ENCODE measurements at regions not wholly inside any gene's neighbourhood (a gene's known extent, or its start where the extent isn't known, plus 50 kb on each side); places are given as distances from the start of the nearest gene placed in this dataset. TPM values are rescaled to one million over a fixed set of nuclear protein-coding genes. Genes with fewer than 3 reads are reported as not detected.
"Not testable (repeated sequence)": the region's sequence is repeated elsewhere in the genome, so short reads cannot be mapped to it uniquely, and the experiment has no call there.

DNA sequence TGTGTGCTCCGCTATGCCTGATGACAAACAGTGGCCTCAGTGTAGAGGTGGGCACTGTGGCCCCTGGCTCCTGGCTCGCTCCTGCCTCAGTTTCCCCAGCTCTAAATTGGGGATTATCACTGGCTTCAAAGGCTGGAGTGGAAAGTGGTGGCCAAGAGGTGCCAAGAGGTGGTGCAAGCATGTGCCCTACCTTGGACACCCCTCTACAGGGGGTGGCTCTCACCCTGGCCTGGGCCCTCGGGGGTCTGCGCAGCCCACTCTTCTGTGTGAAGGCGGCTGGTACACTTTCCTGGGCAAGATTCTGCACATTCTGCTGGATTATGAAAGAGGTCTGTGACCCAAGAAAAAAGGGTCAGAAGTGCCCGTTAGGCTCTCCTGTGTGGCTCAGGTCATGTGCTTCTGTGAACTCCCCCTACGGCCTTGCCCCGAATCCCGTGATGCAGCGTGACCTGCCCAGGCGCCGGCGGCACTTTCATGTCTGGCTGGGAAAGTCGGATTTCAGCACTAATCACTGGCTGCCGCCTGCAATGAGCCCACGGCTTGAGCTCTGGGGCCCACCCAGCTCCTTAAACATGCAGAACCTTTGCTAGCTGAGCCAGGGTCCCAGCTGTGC, 57.3 kb upstream of the SPN start:
- H3K27me3 Mint-ChIP-seq (ENCODE audit: low read depth); POLR2A ChIA-PET; H3K9me3 Mint-ChIP-seq (ENCODE audit: insufficient read depth); H3K27ac Mint-ChIP-seq; CTCF ChIA-PET; H3K4me3 Mint-ChIP-seq; DNase-seq; ATAC-seq: not testable (repeated sequence)
- Mint-ChIP-seq H3K36me3 (ENCODE audit: low read depth) (peaks cover 32% of the 10 kb centered on the region), H3K4me1 (ENCODE audit: low read depth) (peaks cover 57% of the 10 kb centered on the region)

DNA sequence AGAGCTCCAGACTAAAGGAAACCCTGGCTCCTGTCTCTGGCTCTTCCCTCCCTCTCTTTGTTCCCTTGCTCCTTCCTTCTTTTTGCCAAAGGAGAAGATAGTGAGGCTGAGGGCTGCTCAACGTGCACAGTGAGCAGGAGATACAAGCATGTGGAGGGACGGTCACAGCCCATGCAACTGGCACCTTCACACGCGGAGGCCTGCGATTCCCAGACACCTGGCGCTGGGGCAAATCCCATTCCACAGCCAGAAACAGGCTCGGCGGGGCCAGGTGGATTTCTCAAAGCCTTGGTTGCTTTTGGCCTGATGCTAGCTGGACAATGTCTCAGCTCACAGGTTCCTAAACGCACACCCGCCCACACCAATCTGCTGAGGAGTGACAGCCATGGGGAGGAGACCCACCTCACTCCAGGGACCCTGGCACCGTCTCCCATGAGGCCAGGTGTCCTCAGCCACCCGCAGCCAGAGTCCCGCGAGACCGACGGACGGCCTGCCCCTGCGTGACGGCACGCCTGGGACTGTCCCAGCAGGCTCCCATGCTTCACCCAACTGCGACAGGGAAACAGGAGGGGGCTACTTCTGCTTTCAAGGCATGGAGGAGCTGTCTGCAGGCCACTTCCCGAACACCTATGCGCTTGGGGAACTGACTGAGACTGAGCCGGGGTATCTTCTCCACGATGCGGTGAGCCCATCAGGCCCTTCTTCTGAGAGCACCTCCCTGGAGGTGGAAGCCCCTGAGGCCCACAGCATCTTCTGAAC, 56.2 kb upstream of the SPN start:
- H3K9me3 Mint-ChIP-seq (ENCODE audit: insufficient read depth); H3K4me3 Mint-ChIP-seq; POLR2A ChIA-PET; ATAC-seq; DNase-seq; H3K27me3 Mint-ChIP-seq (ENCODE audit: low read depth); H3K27ac Mint-ChIP-seq; CTCF ChIA-PET: not testable (repeated sequence)
- Mint-ChIP-seq H3K4me1 (ENCODE audit: low read depth) (peaks cover 50% of the 10 kb centered on the region), H3K36me3 (ENCODE audit: low read depth) (peaks cover 31% of the 10 kb centered on the region)

DNA sequence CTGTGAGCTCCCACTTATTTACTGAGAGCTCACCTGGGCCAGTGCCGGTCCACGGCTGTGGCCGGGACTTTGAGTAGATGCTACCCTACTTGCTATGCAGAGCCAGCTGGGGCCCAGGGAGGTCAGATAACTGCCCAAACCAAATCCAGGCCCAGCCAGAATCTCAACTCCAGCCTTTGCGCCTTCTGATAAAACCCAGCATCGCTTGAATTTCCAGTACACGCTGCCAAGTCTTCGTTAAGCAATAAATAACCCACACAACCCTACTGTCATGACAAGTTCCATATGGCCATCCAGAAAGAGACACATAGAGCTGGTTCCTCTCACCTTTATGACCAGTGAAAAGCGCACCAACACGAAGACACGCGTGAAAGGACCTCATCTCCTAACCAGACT, 55.6 kb upstream of the SPN start:
- H3K4me3 Mint-ChIP-seq; H3K27me3 Mint-ChIP-seq (ENCODE audit: low read depth); H3K9me3 Mint-ChIP-seq (ENCODE audit: insufficient read depth); POLR2A ChIA-PET; ATAC-seq; DNase-seq; CTCF ChIA-PET: not testable (repeated sequence)
- Mint-ChIP-seq H3K27ac (peak overlapping the region; percentile 20), H3K4me1 (ENCODE audit: low read depth) (peaks cover 45% of the 10 kb centered on the region), H3K36me3 (ENCODE audit: low read depth) (peaks cover 26% of the 10 kb centered on the region)

DNA sequence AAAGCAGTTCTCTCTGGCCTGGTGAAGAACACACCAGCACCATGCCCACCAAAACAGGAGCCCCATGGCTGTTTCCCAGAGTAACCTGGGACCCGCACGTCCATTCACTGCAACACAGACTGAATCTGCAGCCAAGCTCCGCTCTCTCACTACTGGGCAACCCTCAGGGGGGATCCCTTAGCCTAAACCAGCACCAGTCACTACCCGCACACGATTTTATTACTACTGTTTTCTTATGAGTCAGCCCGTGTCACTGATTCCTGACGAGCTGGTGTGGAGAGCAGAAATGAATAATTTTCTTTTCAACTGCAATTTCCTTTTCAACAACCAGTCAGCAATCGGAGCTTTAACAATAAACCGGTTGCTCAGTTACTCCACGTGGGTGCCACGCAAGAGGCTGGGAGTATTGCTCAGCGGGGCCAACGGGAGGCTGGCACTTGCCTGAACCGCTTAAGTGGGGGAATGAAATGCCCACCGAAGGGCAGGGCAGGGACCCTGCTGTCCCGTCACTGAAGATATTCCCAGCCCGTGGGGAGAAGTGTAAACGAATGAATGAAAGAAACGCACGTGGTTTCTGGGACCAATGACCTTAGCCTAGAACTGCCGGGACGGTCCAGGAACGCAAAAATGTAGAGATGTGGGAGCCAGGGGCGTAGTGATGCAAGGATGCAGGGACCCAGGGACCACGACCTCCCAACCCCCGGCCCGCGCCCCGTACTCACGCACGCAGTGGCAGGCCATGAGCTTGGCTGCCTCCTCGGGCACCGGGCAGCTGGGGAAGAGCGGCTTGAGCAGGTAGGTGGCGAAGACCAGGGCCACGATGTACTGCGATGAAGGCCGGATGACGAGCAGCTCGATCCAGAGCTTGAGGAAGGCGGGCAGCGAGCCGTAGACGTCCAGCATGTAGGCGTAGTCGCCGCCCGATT, 50.4 kb upstream of the SPN start:
- ChIA-PET POLR2A (interaction anchor here (0.6 to 1.0 kb wide), 2 partner anchors 30 to 51 kb away, joined by 5 to 6 read pairs; partner anchors contain the start of gene SPN), CTCF (interaction anchor here (1.1 to 2.2 kb wide), 2 partner anchors 29 to 50 kb away, joined by 3 to 4 read pairs; partner anchors contain the start of gene SPN)
- peaks cover 12% of the 10 kb centered on the region for H3K36me3 Mint-ChIP-seq (ENCODE audit: low read depth)
- DNase-seq = peak; percentile 31
- H3K4me1 Mint-ChIP-seq (ENCODE audit: low read depth) = peaks cover 17% of the 10 kb centered on the region
- not testable (repeated sequence) for H3K27me3 Mint-ChIP-seq (ENCODE audit: low read depth); H3K9me3 Mint-ChIP-seq (ENCODE audit: insufficient read depth)
- H3K27ac Mint-ChIP-seq = peak overlapping the region; percentile 92
- H3K4me3 Mint-ChIP-seq = peak overlapping the region; percentile 82
- peak; percentile 45 for ATAC-seq

Small RNA genes lying in the stretch of these regions (microRNA-seq; reads per million reads assigned to microRNA genes)
- not detected for gene MIR3680-2

Data from activated CD8-positive, alpha-beta T cell treated with anti-CD3 and anti-CD28 coated beads, Interleukin-2, amount 10 ng/mL, durations not matched to agents 7 days and 5 days (primary cell).